GM18499 (cell line): ENCODE measurements at regions not wholly inside any gene's neighbourhood (a gene's known extent, or its start where the extent isn't known, plus 50 kb on each side); places are given as distances from the start of the nearest gene placed in this dataset.

Experiments used
- ATAC-seq: cut with Tn5 transposase; IDR thresholded peaks from one replicate; pipeline ENCODE4 v1.9.1; 2021; ENCODE audit warnings: moderate number of reproducible peaks; ENCODE audit not compliant: insufficient read depth, unreplicated experiment

DNA sequence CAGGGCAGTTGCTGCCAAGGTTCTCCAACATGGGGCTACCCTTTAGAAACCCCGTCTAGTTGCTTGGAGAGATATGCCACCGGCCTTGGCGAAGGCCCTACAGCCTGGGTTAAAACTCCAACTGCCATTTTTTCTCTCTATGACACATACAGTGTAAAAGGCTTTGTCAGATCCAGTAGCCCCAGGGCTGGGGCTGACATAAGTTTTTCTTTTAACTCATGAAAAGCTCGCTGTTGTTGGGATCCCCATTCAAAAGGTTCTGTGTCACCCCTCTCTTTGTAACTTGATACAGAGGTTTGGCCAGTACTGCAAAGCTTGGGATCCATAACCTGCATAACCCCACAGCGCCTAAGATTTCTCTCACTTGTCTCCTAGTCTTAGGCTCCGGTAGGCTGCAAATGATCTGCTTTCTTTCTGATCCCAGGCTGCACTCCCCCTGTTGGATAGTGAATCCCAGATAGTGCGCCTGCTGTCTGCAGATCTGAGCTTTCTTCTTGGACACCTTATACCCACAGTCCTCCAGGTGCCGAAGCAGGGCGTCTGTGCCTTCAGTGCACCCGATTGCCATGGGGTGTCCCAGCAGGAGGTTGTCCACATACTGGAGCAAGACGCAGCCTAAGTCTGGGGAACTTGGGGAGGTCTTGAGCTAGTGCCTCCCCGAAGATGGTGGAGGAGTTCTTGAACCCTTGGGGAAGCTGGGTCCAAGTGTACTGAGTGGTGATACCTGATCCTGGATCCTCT lies 406.2 kb downstream of the TGFB2 start:
- ATAC-seq = no peak

DNA sequence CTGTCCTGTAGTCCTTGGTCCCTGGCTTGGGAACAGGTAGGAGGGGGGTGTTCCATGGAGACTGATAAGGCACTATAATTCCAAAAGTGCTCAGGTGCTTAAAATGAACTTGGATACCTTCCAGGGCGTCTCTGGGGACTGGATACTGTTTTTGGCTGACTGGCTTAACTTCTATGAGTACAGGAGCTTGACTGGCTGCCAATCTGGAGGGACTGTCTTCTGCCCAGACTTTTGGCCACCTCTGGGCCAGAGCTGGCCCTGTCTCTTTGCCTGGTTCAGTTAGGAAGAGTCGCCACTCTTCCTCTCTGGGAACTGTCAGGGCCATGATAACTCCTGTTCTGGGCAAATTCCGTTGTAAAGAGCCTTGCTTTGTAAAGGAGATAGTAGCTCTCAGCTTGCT lies 407.0 kb downstream of the TGFB2 start:
- ATAC-seq = no peak

DNA sequence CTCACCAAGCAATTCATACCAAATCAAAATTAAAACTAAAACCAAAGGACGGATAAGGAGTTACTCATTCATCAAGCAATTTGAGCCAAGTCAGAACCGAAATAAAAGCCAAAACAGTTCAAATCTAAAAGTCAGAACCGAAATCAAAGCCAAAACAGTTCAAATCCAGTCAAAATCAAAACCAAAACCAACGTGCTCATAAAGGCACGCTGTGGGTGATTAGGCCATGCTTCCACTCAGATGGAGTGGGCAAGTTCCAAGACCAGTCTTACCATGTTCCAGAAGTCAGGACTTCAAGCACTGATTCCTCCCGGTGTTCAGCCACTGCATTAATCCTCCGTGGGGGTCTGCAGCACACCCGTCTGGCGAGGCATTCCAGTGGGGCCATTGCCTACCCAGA lies 409.3 kb downstream of the TGFB2 start:
- ATAC-seq = no peak

DNA sequence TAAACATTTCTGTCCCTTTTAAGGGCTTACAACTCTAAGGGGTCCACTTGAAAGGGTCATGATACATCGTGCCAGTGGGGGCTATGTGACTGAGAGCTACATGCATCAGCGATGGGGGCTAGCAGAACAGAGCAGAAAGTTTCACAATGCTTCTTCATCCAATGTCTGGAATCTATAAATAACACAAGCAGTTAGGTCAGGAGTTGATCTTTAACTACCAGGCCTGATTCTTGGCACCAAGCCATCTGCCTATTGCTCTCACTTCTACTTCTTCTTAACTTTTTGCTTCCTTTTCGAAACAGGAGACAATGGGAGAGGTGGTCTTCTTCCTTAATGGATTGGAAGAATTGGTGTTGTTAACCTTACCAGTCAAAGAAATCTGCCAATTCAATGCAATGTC lies 410.0 kb downstream of the TGFB2 start:
- no peak for ATAC-seq

DNA sequence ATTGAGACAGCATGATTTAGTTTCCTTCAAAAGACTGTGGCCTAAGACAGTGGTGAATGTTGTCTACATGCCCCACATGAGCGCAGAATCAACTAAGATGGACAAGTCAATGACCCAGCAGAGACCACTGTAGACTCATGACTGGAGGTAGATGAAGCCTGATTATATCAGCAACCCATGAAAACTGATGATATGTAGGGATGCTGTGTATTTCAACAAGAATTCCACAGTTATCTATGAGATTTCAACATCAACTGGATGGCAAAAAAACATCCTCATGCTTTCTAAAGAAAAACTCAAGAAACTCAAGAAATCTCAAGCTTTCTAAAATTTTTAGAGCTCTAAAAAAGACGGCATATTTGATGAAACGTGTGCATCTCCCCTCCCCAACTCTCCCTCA lies 413.9 kb upstream of the LYPLAL1 start:
- no peak for ATAC-seq

DNA sequence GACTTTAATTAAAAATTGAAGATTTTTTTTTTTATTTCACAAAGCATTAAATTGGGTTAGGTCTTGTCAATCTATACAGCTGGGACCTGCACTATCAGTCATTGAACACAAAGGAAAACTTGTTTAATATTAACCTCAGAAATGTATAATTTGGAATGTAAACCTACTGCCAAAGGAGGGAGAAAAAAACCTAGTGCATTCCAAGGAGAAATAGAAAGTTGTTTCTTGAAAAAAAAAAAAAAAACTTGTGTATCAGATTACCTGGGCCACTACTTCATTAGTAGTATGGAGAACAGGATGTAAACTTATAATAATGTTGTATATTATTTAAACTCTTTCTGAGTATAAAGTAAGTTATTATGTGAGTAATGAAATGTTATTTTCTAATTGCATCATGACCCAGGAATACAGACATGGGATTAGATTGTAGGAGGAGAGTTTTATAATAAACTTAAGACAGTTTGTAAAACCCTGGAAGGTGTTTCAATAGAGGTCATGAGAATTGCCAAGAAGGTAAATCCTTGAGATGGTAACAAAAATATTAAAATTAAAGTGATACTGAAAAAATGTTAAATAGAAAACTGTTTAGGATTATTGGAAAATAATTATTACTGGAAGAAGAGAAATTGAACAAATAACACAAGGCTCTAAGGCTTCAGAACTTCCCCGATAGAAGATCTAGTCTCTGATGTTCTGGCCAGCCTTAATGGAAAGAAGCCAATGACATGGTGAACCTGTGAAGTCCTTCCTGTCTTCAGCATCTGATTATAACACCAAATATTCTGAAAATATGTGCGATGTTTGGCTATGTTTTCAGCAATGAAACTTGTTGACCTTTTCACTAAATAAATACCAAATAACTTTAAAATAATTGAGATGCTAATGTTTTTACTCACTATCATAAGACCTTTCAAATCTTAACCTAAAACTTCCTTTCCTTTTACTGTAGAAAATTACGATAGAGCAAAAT lies 412.8 kb upstream of the LYPLAL1 start:
- no peak for ATAC-seq

DNA sequence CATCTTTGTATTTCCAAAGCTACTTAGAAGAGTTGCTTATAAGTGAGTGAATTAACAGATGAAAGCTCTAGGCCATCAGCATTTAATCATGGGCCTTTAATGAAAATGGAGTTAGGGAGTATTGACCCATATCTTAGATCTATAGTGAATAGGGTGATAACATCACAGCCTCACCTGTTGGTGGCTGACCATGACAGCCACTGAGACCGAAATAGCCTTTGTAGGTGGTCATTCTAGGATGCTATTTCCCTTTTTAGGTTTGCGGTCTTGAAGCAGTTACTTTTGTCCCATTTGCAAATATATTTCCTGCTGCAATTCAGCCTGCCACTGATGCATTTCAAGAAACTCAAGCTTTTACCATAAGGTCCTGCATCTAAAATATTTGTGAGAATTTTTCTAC lies 410.1 kb upstream of the LYPLAL1 start:
- ATAC-seq = no peak

DNA sequence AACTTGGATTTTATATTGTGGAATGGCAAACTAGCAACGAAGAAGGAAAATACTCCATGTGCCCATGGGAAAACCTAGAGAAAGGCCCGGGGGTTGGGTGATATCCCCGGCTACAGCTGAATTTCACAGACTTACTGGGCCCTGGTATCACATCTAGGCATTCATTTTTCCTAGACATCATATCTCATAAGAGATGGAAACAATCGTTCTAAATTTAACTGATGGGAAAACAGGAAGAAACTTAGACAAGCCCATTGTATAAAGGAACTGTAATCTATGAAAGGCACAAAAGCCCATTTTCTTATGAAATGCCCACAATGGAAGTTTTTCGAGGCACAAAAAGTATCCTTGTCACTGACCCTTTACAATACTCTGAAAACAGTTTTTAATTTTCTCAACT lies 407.9 kb upstream of the LYPLAL1 start:
- ATAC-seq = no peak

DNA sequence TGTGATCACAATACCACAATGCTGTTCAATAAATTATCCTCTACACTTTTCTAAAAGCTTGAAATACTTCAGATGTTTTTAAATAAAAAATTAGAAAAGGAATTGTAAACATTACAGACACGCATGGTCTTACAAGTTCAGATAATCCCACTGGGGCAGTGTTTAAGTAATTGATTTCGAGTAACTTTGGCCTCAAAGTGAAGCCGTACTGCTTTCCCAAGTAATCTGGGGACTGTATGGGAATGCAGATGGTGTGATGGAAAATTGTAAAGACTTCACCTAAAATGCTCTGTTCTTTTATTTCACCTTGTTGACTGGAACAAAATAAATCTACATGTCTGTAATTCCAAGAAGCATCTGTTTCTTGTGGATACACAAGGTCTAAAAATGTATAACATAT lies 401.7 kb upstream of the LYPLAL1 start:
- no peak for ATAC-seq

DNA sequence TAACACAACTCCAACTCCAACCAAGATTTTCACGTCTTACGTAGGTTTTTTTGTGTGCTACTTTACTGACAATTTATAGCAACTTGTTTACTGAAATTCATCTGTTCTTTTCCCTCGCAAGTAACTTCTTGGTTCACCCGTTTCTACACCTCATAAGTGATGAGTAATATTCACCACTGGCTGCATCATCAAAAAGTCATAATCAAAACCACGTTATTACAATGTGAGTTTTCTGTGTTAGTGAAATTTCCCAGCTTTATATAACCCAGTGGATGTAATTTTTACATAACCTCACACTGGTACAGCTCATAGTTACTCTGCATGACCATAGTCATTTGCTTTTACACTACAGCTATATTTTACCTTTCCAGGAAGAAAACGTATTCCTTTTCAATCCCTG lies 401.1 kb upstream of the LYPLAL1 start:
- ATAC-seq = no peak

DNA sequence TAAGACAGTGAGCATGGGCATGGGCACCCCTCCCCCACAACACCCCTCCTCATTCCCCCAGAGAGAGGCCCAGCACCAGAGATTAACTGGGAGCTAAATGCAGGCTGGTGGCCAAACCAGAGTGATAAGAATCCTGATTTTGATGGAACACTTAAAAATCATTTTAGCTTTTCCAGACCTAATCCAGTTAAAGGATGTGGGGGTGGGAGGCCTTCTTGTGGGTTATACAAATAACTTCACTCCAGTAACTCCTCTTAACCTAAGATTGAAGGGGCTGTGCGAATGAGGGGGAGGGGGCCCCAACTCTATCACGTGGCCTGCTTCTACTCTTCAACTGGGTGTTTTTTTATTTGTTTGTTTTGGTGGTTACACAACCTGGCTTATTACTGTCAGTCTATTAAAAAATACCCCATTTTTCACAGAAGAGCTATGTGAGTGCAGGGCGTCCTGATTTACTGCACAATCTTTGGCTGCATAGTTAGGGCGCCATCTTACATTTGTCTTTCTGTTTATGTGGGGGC lies 398.1 kb upstream of the LYPLAL1 start:
- no peak for ATAC-seq

DNA sequence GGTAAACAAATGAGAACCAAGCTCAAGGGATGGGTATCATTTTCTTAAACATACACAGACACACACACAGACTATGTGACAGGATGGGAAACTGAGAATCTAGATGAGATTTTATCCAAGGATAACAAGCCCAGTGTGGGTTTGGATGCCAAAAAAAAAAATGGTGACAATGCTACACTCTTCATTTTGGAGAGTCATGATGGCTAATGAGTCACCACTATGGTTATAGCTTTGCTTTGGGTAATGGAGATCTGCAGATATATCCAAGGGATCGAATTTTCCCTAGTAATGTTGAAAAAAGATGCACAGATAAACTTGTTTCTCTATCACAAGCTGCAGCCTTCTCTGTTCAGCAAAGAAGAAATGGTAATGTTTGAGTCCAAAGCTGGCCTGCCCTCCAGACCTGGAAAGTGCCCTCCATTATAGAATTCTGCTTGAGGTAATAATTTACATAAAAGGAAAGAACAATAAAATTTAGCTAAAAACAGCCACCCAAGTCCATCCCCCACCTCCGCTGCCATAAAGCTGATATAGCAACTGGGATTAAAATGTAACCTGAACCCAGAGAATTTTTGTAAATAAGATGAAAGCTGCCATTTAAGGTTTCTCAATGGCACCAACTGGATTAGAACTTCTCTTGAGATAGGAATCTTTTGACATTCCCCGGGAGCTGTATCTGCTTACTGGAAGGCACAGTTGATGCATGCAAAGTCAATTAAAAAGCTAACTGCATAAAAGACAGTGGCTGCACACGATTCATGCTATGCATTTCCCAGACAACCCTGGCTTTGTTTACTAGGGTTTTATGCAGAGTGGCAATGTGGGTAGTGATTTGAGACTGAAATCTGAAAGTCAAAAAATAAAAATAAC lies 395.2 kb upstream of the LYPLAL1 start:
- no peak for ATAC-seq

DNA sequence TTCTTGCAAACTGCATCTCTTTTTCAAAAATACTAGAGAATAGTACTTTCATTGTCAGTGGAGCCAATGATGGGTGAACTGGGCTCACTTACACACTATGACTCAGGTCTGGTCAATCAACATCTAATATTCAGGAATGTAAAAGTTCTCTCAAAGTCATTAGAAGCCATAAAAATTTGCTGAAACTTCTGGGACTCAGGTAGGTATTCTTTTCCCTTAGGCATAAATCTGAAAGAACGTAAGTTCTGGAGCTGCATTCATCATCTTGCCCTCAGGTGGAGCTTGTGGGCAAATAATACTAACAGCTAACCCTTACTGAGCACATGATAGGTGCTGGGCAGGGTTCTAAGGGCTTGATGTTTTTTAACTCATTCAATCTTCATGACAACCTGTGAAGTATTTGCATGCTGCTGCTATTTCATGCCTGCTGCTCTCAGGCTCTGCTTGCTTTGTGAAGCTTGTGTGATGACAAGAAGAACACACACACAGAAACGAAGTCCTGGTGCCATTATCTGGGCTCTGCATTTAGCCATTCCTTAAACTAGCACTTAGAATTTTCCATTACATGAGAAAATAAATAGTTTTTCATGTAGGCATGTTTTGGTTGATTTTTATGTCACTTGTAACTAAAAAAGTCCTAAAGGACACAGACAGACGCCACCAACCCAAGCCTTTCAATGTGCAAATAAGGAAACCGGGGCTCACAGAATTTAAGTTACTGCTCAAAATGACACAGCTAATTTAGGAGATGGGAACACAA lies 394.2 kb upstream of the LYPLAL1 start:
- no peak for ATAC-seq

DNA sequence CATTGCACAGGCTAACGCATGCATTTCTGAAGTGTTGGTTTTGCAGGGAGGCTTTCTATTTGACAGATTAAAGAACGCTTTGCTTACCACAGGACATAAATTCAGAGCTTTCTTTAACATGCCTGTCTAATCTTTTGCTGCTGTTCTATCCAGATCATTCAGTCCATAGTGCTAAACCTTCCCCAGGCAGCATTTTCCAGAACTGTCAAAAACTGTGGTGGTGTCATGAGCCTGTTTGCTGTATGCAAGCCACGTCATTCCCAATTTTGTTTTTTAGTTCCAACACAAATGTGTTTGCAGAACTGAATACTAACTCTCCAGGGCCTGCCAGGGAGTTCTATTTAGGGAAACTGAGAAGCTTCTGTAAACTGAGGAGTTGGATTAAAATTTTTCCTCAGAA lies 390.5 kb upstream of the LYPLAL1 start:
- ATAC-seq = no peak

DNA sequence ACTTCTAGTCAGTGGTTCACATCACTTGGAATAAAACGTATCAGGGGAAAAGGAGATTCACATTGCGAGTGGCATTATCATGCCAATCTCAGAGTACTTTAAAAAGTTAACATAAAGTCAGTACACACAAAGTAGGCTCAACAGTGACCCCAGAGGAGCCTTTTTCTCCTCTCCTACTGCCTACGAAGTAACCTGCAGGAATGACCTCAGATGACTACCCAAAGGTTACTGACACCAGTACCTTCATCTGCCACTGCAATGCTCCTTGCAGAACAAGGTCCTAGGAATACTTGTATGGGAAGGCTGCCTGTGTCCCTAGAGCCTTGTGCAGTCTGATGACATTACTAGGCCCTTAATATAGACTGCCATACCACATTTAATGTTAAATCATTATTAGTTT lies 389.8 kb upstream of the LYPLAL1 start:
- ATAC-seq = no peak

DNA sequence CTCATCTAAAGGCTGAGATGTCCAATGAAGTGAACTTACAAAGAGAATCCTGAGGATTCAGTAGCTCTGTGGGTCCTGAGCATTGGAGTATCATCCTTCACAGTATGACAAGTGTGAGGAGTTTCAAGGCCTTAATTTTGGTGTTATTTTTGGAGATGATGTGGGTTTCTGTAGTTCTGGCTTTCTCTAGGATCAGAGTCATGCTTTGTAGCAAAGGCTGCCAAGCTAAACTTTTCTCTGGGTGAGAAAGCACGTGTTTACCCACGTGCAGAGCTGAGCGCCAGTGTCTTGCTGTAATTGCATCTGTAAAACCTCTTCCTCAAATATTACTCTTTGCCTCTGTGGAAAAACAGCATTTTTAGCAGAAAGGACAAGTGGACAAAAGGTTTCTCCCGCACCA lies 387.8 kb upstream of the LYPLAL1 start:
- no peak for ATAC-seq

DNA sequence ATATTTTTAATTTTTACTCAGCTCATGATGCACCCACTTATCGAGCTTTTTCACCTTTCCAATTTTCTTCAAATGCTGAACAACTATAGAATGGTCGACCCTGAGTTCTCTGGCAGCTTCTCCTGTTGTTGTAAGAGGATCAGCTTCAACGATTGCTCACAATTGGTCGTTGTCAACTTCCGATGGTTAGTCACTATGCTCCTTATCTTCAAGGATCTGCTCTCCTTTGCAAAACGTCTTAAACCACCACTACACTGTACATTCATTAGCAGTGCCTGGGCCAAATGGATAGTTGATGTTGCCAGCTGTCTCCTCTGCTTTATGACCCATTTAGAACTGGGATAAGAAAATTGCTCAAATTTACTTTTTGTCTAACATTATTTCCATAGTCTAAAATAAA lies 385.9 kb upstream of the LYPLAL1 start:
- no peak for ATAC-seq

DNA sequence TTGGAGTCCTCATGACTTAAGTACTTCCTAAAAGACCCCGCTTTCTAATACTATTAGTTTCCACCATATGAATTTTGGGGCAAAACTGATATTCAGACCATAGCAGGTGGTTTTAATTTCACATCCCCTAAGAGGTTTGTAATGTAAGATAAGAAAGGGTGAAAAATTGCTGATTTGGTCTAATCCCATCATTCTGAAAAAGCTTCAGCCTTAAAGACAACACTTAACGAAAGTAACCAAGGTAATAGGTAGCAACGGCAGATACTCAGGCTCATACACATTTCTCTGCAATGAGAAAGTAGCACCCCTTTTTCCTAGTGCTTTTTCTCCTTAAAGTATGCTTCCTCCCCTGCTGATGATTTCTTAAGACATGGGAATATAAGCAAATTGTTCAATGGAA lies 376.9 kb upstream of the LYPLAL1 start:
- ATAC-seq = no peak

DNA sequence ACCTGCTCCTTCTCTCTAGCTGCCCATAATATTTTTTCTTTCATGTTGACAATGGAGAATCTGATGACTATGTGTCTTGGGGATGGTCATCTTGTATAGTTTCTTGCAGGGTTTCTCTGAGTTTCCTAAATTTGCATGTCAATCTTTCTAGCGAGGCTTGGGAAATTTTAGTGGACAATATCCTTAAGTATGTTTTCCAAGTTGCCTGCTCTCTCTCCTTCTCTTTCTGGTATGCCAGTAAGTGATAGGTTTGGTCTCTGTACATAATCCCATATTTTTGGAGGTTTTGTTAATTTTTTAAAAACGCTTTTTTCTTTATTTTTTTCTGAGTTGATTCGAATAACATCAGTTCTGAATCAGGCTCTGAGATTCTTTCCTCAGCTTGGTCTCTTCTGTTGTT lies 370.9 kb upstream of the LYPLAL1 start:
- ATAC-seq = no peak
